ENCODE measurements at regions not wholly inside any gene's neighbourhood (a gene's known extent, or its start where the extent isn't known, plus 50 kb on each side); places are given as distances from the start of the nearest gene placed in this dataset.

GRCh38 chr15:24761704-24762302, 86.2 kb downstream of the NPAP1 start:
- TF ChIP-seq TAF1 (IDR thresholded peaks at IDR 0.05; ENCODE audit: low read depth) (no peak), CTCF (IDR thresholded peaks at IDR 0.05; ENCODE audit: poor library complexity, severe bottlenecking) (peak; percentile 62), EZH2 (IDR thresholded peaks at IDR 0.05; ENCODE audit: borderline replicate concordance, insufficient read depth, low read length, poor library complexity, severe bottlenecking) (no peak), RAD21 (conservative IDR thresholded peaks at IDR 0.05) (peak; percentile 46), EP300 (conservative IDR thresholded peaks at IDR 0.05; ENCODE audit: poor library complexity, severe bottlenecking) (no peak)

Measured in neural cell (in vitro differentiated cells).